Limb (tissue), 2 donors: ENCODE measurements at regions not wholly inside any gene's neighbourhood (a gene's known extent, or its start where the extent isn't known, plus 50 kb on each side); places are given as distances from the start of the nearest gene placed in this dataset.

Experiments
- DNase-seq, 2 donors: peaks; one replicate each; pipeline ENCODE4 v3.0.0-alpha.2; 2016; ENCODE audit errors: extremely low spot score in 2 of 2

GRCh38 chr7:25314731-25315267, 86.5 kb upstream of the NPVF start:
- no peak for DNase-seq

- DNase-seq: no peak
Measured at GRCh38 chr7:25316366-25316765, 88.1 kb upstream of the NPVF start.

GRCh38 chr7:25318047-25318446, 89.8 kb upstream of the NPVF start:
- no peak for DNase-seq

GRCh38 chr7:25319707-25320106, 91.4 kb upstream of the NPVF start:
- DNase-seq: no peak

GRCh38 chr7:25320791-25321190, 92.5 kb upstream of the NPVF start:
- DNase-seq: no peak

- DNase-seq: no peak
Measured at GRCh38 chr7:25321424-25321823, 93.1 kb upstream of the NPVF start.

- DNase-seq: no peak
Measured at GRCh38 chr7:25322473-25322872, 94.2 kb upstream of the NPVF start.

- no peak for DNase-seq
Measured at GRCh38 chr7:25325186-25325757, 97.0 kb upstream of the NPVF start.

GRCh38 chr7:25326501-25327156, 98.3 kb upstream of the NPVF start:
- no peak for DNase-seq

GRCh38 chr7:25329815-25330214, 101.5 kb upstream of the NPVF start:
- no peak for DNase-seq

GRCh38 chr7:25333296-25333928, 105.1 kb upstream of the NPVF start:
- DNase-seq: no peak

- no peak for DNase-seq
Measured at GRCh38 chr7:25347360-25348066, 119.2 kb upstream of the NPVF start.

GRCh38 chr7:25348104-25348503, 119.8 kb upstream of the NPVF start:
- DNase-seq: no peak

- no peak for DNase-seq
Measured at GRCh38 chr7:25349283-25350017, 121.2 kb upstream of the NPVF start.

- no peak for DNase-seq
Measured at GRCh38 chr7:25350041-25350440, 121.8 kb upstream of the NPVF start.

- DNase-seq: no peak
Measured at GRCh38 chr7:25351761-25352160, 123.5 kb upstream of the NPVF start.

GRCh38 chr7:25353196-25353595, 124.9 kb upstream of the NPVF start:
- DNase-seq: no peak

GRCh38 chr7:25353732-25354131, 125.4 kb upstream of the NPVF start:
- DNase-seq: no peak

- DNase-seq: no peak
Measured at GRCh38 chr7:25356534-25357151, 128.4 kb upstream of the NPVF start.

GRCh38 chr7:25358926-25359325, 130.6 kb upstream of the NPVF start:
- DNase-seq: no peak

GRCh38 chr7:25359471-25360059, 131.3 kb upstream of the NPVF start:
- peak; percentile 43 to 86 for DNase-seq
